Psoas muscle (tissue), 7 donors: ENCODE measurements at regions not wholly inside any gene's neighbourhood (a gene's known extent, or its start where the extent isn't known, plus 50 kb on each side); places are given as distances from the start of the nearest gene placed in this dataset.

Experiments
- ATAC-seq, 4 donors: fragments of 200-7000 bp; cut with Tn5 transposase; one replicate each; pipeline ENCODE4 v1.9.1; 2020; ENCODE audit warnings: moderate library complexity in 3 of 4, mild to moderate bottlenecking in 2 of 4
- DNase-seq, 2 donors: peaks; one replicate each; pipeline ENCODE4 v3.0.0-alpha.2; 2020
- H3K27ac ChIP-seq: fragments of 200-600 bp; one replicate; pipeline ENCODE4 v1.8.0; 2022
- H3K27me3 ChIP-seq, 3 donors: fragments of 200-600 bp in 1 of 3; one replicate each; pipeline versions ENCODE4 v1.6.1 to v1.8.0; 2013 to 2022; ENCODE audit warnings: low read length in 2 of 3, mild to moderate bottlenecking in 2 of 3, moderate library complexity in 1 of 3; ENCODE audit not compliant: insufficient read depth in 3 of 3
- H3K36me3 ChIP-seq, 2 donors: fragments of 200-600 bp in 1 of 2; one replicate each; pipeline versions ENCODE4 v1.6.1 to v1.8.0; 2013 to 2022; ENCODE audit warnings: low read depth in 1 of 2, mild to moderate bottlenecking in 1 of 2, moderate library complexity in 1 of 2; ENCODE audit not compliant: insufficient read depth in 1 of 2
- H3K4me1 ChIP-seq: fragments of 200-600 bp; one replicate; pipeline ENCODE4 v1.8.0; 2022
- H3K4me3 ChIP-seq: fragments of 200-600 bp; one replicate; pipeline ENCODE4 v1.8.0; 2022; ENCODE audit warnings: mild to moderate bottlenecking
- H3K9me3 ChIP-seq: fragments of 200-600 bp; one replicate; pipeline ENCODE4 v1.8.0; 2022
- CTCF ChIP-seq: fragments of 200-600 bp; IDR thresholded peaks from one replicate; pipeline ENCODE4 v1.8.0; 2022; ENCODE audit warnings: antibody characterized with exemption
- WGBS, 3 donors: extraction: QIAGEN DNeasy Blood & Tissue Kit; methylation state at CpG; one replicate each; pipeline versions ENCODE4 v1.1.6 to v1.1.7; 2013; 5-methylcytosine and 5-hydroxymethylcytosine counted together
- intact Hi-C, 2 donors: fragments of 100-400 bp; cut with DNase I; formaldehyde crosslinking; loops; one replicate each; pipeline versions ENCODE4 v1.11.0 to v1.14.2; 2022
- donor health status: healthy with polysubstance abuse.
- donor health status: DM: no; HTN: no; CAD: no; lungs with moderate emphysema.
- donor health status: Bipolar disorder and iron deficiency.
- donor health status: healthy.
- donor health status: DM: yes; HTN: yes; CAD: no.
- donor health status: DM: no; HTN: no; CAD: no.
- donor health status: DM: yes; HTN: yes; CAD: no.

- no peak for ATAC-seq
- no peak for DNase-seq
- no peak overlapping the region for H3K27ac ChIP-seq
- no peak overlapping the region for H3K4me3 ChIP-seq
- no peaks in the 10 kb centered on the region for H3K9me3 ChIP-seq
- no peak for TF ChIP-seq CTCF
- H3K4me1 ChIP-seq = no peaks in the 10 kb centered on the region
- H3K27me3 ChIP-seq = no peaks in the 10 kb centered on the region
- intact Hi-C loops = no loop called here
- 77 to 85% (median 82%) methylated on average over 3 of the region's 3 CpGs for WGBS, 3 donors
- no peaks in the 10 kb centered on the region for H3K36me3 ChIP-seq
Measured at GRCh38 chr7:41201021-41201420, 501.9 kb downstream of the INHBA start.

GRCh38 chr7:41199136-41199535, 503.8 kb downstream of the INHBA start:
- Histone ChIP-seq H3K4me1 (no peaks in the 10 kb centered on the region), H3K4me3 (no peak overlapping the region), H3K27ac (no peak overlapping the region), H3K36me3 (no peaks in the 10 kb centered on the region), H3K9me3 (no peaks in the 10 kb centered on the region), H3K27me3 (no peaks in the 10 kb centered on the region)
- no peak for TF ChIP-seq CTCF
- DNase-seq = no peak
- WGBS, 3 donors = 82 to 83% (median 83%) methylated on average over 3 of the region's 3 CpGs
- no peak for ATAC-seq
- intact Hi-C loops = no loop called here

- Histone ChIP-seq H3K27ac (no peak overlapping the region), H3K4me1 (no peaks in the 10 kb centered on the region), H3K27me3 (no peaks in the 10 kb centered on the region), H3K4me3 (no peak overlapping the region), H3K9me3 (no peaks in the 10 kb centered on the region), H3K36me3 (no peaks in the 10 kb centered on the region)
- ATAC-seq (no peak), DNase-seq (no peak)
- TF ChIP-seq CTCF = no peak
- intact Hi-C loops = no loop called here
Measured at GRCh38 chr7:41198502-41198901, 504.4 kb downstream of the INHBA start.

GRCh38 chr7:41197769-41198168, 505.1 kb downstream of the INHBA start:
- Histone ChIP-seq H3K4me1 (no peaks in the 10 kb centered on the region), H3K36me3 (no peaks in the 10 kb centered on the region), H3K27ac (no peak overlapping the region), H3K27me3 (no peaks in the 10 kb centered on the region), H3K9me3 (no peaks in the 10 kb centered on the region), H3K4me3 (no peak overlapping the region)
- DNase-seq = no peak
- WGBS, 3 donors = 22 to 26% (median 23%) methylated on average over 2 of the region's 2 CpGs
- no peak for ATAC-seq
- intact Hi-C loops = no loop called here
- TF ChIP-seq CTCF = no peak

- H3K27me3 ChIP-seq = no peaks in the 10 kb centered on the region
- no peak for ATAC-seq
- intact Hi-C loops = no loop called here
Measured at GRCh38 chr7:41193738-41194282, 509.1 kb downstream of the INHBA start.

More at GRCh38 chr7:41193738-41194282, 509.1 kb downstream of the INHBA start:
- no peaks in the 10 kb centered on the region for H3K9me3 ChIP-seq
- no peak for TF ChIP-seq CTCF
- no peaks in the 10 kb centered on the region for H3K4me1 ChIP-seq
- DNase-seq = no peak
- H3K36me3 ChIP-seq = no peaks in the 10 kb centered on the region
- WGBS, 3 donors = 69 to 77% (median 69%) methylated on average over 6 of the region's 6 CpGs
- no peak overlapping the region for H3K27ac ChIP-seq
- H3K4me3 ChIP-seq = no peak overlapping the region
